SK-N-SH (cell line): ENCODE measurements at regions not wholly inside any gene's neighbourhood (a gene's known extent, or its start where the extent isn't known, plus 50 kb on each side); places are given as distances from the start of the nearest gene placed in this dataset.

Experiments
- CTCF ChIA-PET: fragments of 300-600, 350-600 bp; formaldehyde crosslinking; extraction: SDS; loops from one replicate; lab custom pipeline; 2021; lab: Yijun Ruan, JAX
- POLR2A ChIA-PET: fragments of 350-600 bp; sonication (Branson Sonifier 250); formaldehyde crosslinking; extraction: SDS; loops from one replicate; lab custom pipeline; 2020; ENCODE audit warnings: antibody characterized with exemption, inconsistent platforms; lab: Yijun Ruan, JAX
- DNase-seq: peaks from one replicate; pipeline ENCODE4 v3.0.0; 2012
- H2AFZ ChIP-seq: fragments of 200-600 bp; sonication (generic); 2 replicates; pipeline ENCODE4 v1.8.1; 2016; ENCODE audit warnings: antibody characterized with exemption, mild to moderate bottlenecking, low read depth
- H3F3A ChIP-seq: fragments of 200-600 bp; sonication (generic); replicated peaks from 2 replicates; pipeline ENCODE3; 2016; ENCODE audit warnings: antibody characterized with exemption, mild to moderate bottlenecking; ENCODE audit not compliant: insufficient read depth
- H3K27ac ChIP-seq, 2 experiments: fragments of 200-500 bp in 1 of 2; fragments of 200-600 bp in 1 of 2; sonication (Bioruptor generic) in 1 of 2; sonication (generic), shearing (Covaris generic) in 1 of 2; 2 replicates each; pipeline versions ENCODE4 v1.5.1 to v1.6.1; 2014 to 2016; ENCODE audit warnings: low read depth in 2 of 2, inconsistent platforms in 1 of 2, low read length in 1 of 2, mild to moderate bottlenecking in 1 of 2, mixed read lengths in 1 of 2
- H3K27me3 ChIP-seq: fragments of 200-600 bp; sonication (generic), shearing (Covaris generic); 2 replicates; pipeline ENCODE4 v1.6.1; 2016; ENCODE audit warnings: mixed run types; ENCODE audit not compliant: insufficient read depth
- H3K36me3 ChIP-seq, 2 experiments: fragments of 200-500 bp in 1 of 2; fragments of 200-600 bp in 1 of 2; sonication (Bioruptor generic) in 1 of 2; sonication (generic) in 1 of 2; replicated peaks in 1 of 2; 2 replicates each; pipeline versions ENCODE3 to v1.5.1; 2014 to 2016; ENCODE audit warnings: low read length in 1 of 2, mild to moderate bottlenecking in 1 of 2; ENCODE audit not compliant: insufficient read depth in 2 of 2, control insufficient read depth in 1 of 2
- H3K4me1 ChIP-seq, 2 experiments: fragments of 200-500 bp in 1 of 2; fragments of 200-600 bp in 1 of 2; sonication (Bioruptor generic) in 1 of 2; sonication (generic), shearing (Covaris generic) in 1 of 2; 2 replicates each; pipeline versions ENCODE4 v1.5.1 to v1.6.1; 2014 to 2016; ENCODE audit warnings: low read depth in 1 of 2, low read length in 1 of 2, mixed run types in 1 of 2; ENCODE audit not compliant: insufficient read depth in 2 of 2, control insufficient read depth in 1 of 2
- H3K4me2 ChIP-seq: fragments of 200-600 bp; sonication (generic), shearing (Covaris generic); 2 replicates; pipeline ENCODE4 v1.6.1; 2017; ENCODE audit warnings: mixed run types
- H3K4me3 ChIP-seq, 2 experiments: fragments of 200-500 bp in 1 of 2; fragments of 200-600 bp in 1 of 2; sonication (Bioruptor generic) in 1 of 2; sonication (generic), shearing (Covaris generic) in 1 of 2; 2 replicates each; pipeline versions ENCODE4 v1.5.1 to v1.8.1; 2014 to 2016; ENCODE audit warnings: low read depth in 2 of 2, inconsistent platforms in 1 of 2, low read length in 1 of 2, mild to moderate bottlenecking in 1 of 2, mixed read lengths in 1 of 2, moderate library complexity in 1 of 2
- H3K79me2 ChIP-seq: fragments of 200-600 bp; sonication (generic); 2 replicates; pipeline ENCODE4 v1.8.1; 2017; ENCODE audit warnings: mild to moderate bottlenecking; ENCODE audit not compliant: insufficient read depth
- H3K9ac ChIP-seq: fragments of 200-600 bp; sonication (generic); 2 replicates; pipeline ENCODE4 v1.6.1; 2017; ENCODE audit warnings: mixed run types
- H3K9me2 ChIP-seq: fragments of 200-600 bp; sonication (generic); 2 replicates; pipeline ENCODE4 v1.6.1; 2017; ENCODE audit warnings: mixed run types
- H3K9me3 ChIP-seq: fragments of 200-600 bp; sonication (generic); 2 replicates; pipeline ENCODE4 v1.6.1; 2017; ENCODE audit warnings: mixed run types, mild to moderate bottlenecking, moderate library complexity
- H4K20me1 ChIP-seq: fragments of 200-600 bp; sonication (generic); 2 replicates; pipeline ENCODE4 v1.6.1; 2017; ENCODE audit warnings: mild to moderate bottlenecking, mixed run types; ENCODE audit not compliant: insufficient read depth
- CTCF ChIP-seq: fragments of 200-600 bp; sonication (generic); IDR thresholded peaks from 2 replicates; pipeline ENCODE4 v1.6.1; 2017; ENCODE audit warnings: antibody characterized with exemption, mild to moderate bottlenecking, moderate library complexity
- ELF1 ChIP-seq: IDR thresholded peaks from 2 replicates; pipeline ENCODE4 v1.4.0; 2012
- EP300 ChIP-seq, 2 experiments: IDR thresholded peaks; 2 replicates each; pipeline versions ENCODE4 v1.4.0 to v1.6.1; 2012; ENCODE audit warnings: borderline replicate concordance in 1 of 2, low read depth in 1 of 2, low read length in 1 of 2
- FOXM1 ChIP-seq: IDR thresholded peaks from 2 replicates; pipeline ENCODE4 v1.4.0; 2012; ENCODE audit warnings: low read depth, mild to moderate bottlenecking
- GATA2 ChIP-seq: sonication (generic); formaldehyde crosslinking; IDR thresholded peaks from 2 replicates; pipeline ENCODE4 v1.5.0; 2020; ENCODE audit warnings: mild to moderate bottlenecking, missing genetic modification reagents
- MEF2A ChIP-seq: IDR thresholded peaks from 2 replicates; pipeline ENCODE4 v1.4.0; 2012; ENCODE audit warnings: low read depth, borderline replicate concordance
- NFIC ChIP-seq: IDR thresholded peaks from 2 replicates; pipeline ENCODE4 v1.4.0; 2012; ENCODE audit warnings: borderline replicate concordance
- RCOR1 ChIP-seq: fragments of 150-350 bp; IDR thresholded peaks from 2 replicates; pipeline ENCODE4 v1.6.1; 2017; ENCODE audit warnings: antibody characterized with exemption, low read length
- REST ChIP-seq: IDR thresholded peaks from 2 replicates; pipeline ENCODE4 v1.6.1; 2012; ENCODE audit warnings: mild to moderate bottlenecking, low read depth, low read length, moderate library complexity
- RFX5 ChIP-seq: IDR thresholded peaks from 2 replicates; pipeline ENCODE4 v1.6.1; 2012; ENCODE audit warnings: mild to moderate bottlenecking, improper control_type of control experiment, low read length
- TAF1 ChIP-seq: IDR thresholded peaks from 2 replicates; pipeline ENCODE4 v1.6.1; 2012; ENCODE audit warnings: low read depth, mild to moderate bottlenecking, low read length, moderate library complexity, borderline replicate concordance
- TEAD4 ChIP-seq: IDR thresholded peaks from 2 replicates; pipeline ENCODE4 v1.4.0; 2012; ENCODE audit warnings: mild to moderate bottlenecking, borderline replicate concordance; ENCODE audit not compliant: insufficient read depth
- USF1 ChIP-seq: IDR thresholded peaks from 2 replicates; pipeline ENCODE4 v1.4.0; 2012; ENCODE audit warnings: low read depth, borderline replicate concordance
- YY1 ChIP-seq: IDR thresholded peaks from 2 replicates; pipeline ENCODE4 v1.4.0; 2012; ENCODE audit warnings: low read depth, mild to moderate bottlenecking
- ZBTB33 ChIP-seq: IDR thresholded peaks from 2 replicates; pipeline ENCODE4 v1.4.0; 2012; ENCODE audit warnings: low read depth, borderline replicate concordance
- WGBS: methylation state at CpG from one replicate; pipeline ENCODE4 v1.1.6; 2017; ENCODE audit warnings: low lambda C conversion rate; 5-methylcytosine and 5-hydroxymethylcytosine counted together

GRCh38 chr17:70479779-70480178 is 310.4 kb downstream of the KCNJ2 start (continued):
- TF ChIP-seq REST (no peak), CTCF (no peak), FOXM1 (no peak), NFIC (no peak), ELF1 (no peak), ZBTB33 (no peak)
- TF ChIP-seq, all 33 proteins: peak for 0

- Histone ChIP-seq H4K20me1 (no peaks in the 10 kb centered on the region), H3K36me3 (no peaks in the 10 kb centered on the region), H3K27ac (no peak overlapping the region), H3K9me2 (no peaks in the 10 kb centered on the region), H3K79me2 (no peaks in the 10 kb centered on the region), H3K4me3 (no peak overlapping the region), H3K9ac (no peak overlapping the region), H3K27me3 (no peaks in the 10 kb centered on the region), H3K4me2 (no peak overlapping the region), H3K9me3 (no peaks in the 10 kb centered on the region), H3K4me1 (no peaks in the 10 kb centered on the region), H2AFZ (no peak overlapping the region), H3F3A (no peaks in the 10 kb centered on the region)
- CTCF ChIA-PET: interaction anchor here (1.0 kb wide), 1 partner anchor 11 kb away, joined by 3 read pairs; no protein-coding TSS in a partner anchor
- WGBS: no CpG with 5 or more reads among the region's 3 CpGs
- no peak for DNase-seq
- POLR2A ChIA-PET: no interaction called here
- TF ChIP-seq NFIC (no peak), USF1 (no peak), RCOR1 (no peak), GATA2 (no peak), TAF1 (no peak), YY1 (no peak), MEF2A (no peak), EP300 (IDR thresholded peaks at IDR 0.05; ENCODE audit: borderline replicate concordance in 1 of 2, low read depth in 1 of 2, low read length in 1 of 2) (no peak), TEAD4 (no peak), RFX5 (no peak), CTCF (no peak)
Observed at GRCh38 chr17:70483624-70484023, 314.3 kb downstream of the KCNJ2 start.
